Esophagus squamous epithelium (tissue), 4 donors: ENCODE measurements at regions not wholly inside any gene's neighbourhood (a gene's known extent, or its start where the extent isn't known, plus 50 kb on each side); places are given as distances from the start of the nearest gene placed in this dataset.

ENCODE experiments used
- POLR2A ChIP-seq, 4 donors: fragments of 450-650 bp; IDR thresholded peaks; one replicate each; pipeline ENCODE4 v1.6.1; 2017; ENCODE audit warnings: antibody characterized with exemption in 4 of 4, mild to moderate bottlenecking in 4 of 4, moderate library complexity in 3 of 4
- TF ChIP-seq, protein P1 (sequence below), 6 experiments: fragments of 450-650 bp in 4 of 6; fragments of 200-600 bp in 2 of 6; sonication (generic) in 2 of 6; IDR thresholded peaks; one replicate each; pipeline ENCODE4 v1.5.1; 2016 to 2019; ENCODE audit warnings: antibody characterized with exemption in 6 of 6, mild to moderate bottlenecking in 4 of 6, moderate library complexity in 4 of 6

DNA sequence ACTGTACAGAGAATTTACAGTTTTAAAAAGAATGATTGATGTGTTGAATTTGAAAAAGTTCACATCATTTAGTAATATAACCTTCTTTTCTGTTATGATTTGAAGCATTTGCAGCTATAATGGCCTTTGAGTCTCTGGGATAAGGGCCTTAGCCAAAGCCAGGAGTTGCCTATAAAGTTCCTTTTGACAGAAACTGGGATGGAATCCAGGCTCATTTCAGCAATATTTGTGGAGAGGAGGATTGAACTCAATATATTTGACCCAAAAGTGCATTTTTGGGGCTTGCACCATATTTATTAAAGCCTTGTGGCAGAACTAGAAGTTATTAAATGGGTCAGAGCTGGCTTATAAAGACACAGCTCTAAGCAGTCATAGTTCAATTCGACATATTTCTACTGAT, 348.7 kb upstream of the EPHA3 start:
- TF ChIP-seq POLR2A (IDR thresholded peaks at IDR 0.05): no peak
- TF ChIP-seq, protein P1, sequence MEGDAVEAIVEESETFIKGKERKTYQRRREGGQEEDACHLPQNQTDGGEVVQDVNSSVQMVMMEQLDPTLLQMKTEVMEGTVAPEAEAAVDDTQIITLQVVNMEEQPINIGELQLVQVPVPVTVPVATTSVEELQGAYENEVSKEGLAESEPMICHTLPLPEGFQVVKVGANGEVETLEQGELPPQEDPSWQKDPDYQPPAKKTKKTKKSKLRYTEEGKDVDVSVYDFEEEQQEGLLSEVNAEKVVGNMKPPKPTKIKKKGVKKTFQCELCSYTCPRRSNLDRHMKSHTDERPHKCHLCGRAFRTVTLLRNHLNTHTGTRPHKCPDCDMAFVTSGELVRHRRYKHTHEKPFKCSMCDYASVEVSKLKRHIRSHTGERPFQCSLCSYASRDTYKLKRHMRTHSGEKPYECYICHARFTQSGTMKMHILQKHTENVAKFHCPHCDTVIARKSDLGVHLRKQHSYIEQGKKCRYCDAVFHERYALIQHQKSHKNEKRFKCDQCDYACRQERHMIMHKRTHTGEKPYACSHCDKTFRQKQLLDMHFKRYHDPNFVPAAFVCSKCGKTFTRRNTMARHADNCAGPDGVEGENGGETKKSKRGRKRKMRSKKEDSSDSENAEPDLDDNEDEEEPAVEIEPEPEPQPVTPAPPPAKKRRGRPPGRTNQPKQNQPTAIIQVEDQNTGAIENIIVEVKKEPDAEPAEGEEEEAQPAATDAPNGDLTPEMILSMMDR (IDR thresholded peaks at IDR 0.05): no peak
